Central memory CD8-positive, alpha-beta T cell (primary cell): ENCODE measurements at regions not wholly inside any gene's neighbourhood (a gene's known extent, or its start where the extent isn't known, plus 50 kb on each side); places are given as distances from the start of the nearest gene placed in this dataset.

Experiments used
- ATAC-seq: fragments of 150-1000 bp; cut with Tn5 transposase; replicated peaks from 2 replicates; pipeline ENCODE4 v1.10.0; 2022; ENCODE audit warnings: mild to moderate bottlenecking, moderate FRiP score, moderate number of reproducible peaks; ENCODE audit not compliant: poor library complexity, severe bottlenecking; ENCODE audit errors: extremely low read depth
- DNase-seq, 2 donors: peaks; one replicate each; pipeline ENCODE4 v3.0.0; 2021; ENCODE audit warnings: low spot score in 2 of 2
- H3K27ac Mint-ChIP-seq: one replicate; pipeline ENCODE4 v1.8.0; 2022; ENCODE audit warnings: low read depth, mild to moderate bottlenecking, moderate library complexity, mixed read lengths
- H3K27me3 Mint-ChIP-seq: one replicate; pipeline ENCODE4 v1.8.0; 2022; ENCODE audit warnings: mixed read lengths
- H3K36me3 Mint-ChIP-seq: one replicate; pipeline ENCODE4 v1.8.0; 2022; ENCODE audit warnings: mild to moderate bottlenecking, moderate library complexity, mixed read lengths; ENCODE audit not compliant: insufficient read depth
- H3K4me1 Mint-ChIP-seq: one replicate; pipeline ENCODE4 v1.8.0; 2022; ENCODE audit warnings: mixed read lengths
- H3K4me3 Mint-ChIP-seq: one replicate; pipeline ENCODE4 v1.8.0; 2022; ENCODE audit warnings: mild to moderate bottlenecking, moderate library complexity, mixed read lengths
- H3K9me3 Mint-ChIP-seq: one replicate; pipeline ENCODE4 v1.8.0; 2022; ENCODE audit warnings: mixed read lengths

- no peaks in the 10 kb centered on the region for H3K27me3 Mint-ChIP-seq
- ATAC-seq (no peak), DNase-seq (no peak)
- H3K9me3 Mint-ChIP-seq, result no peaks in the 10 kb centered on the region
- no peaks in the 10 kb centered on the region for H3K4me1 Mint-ChIP-seq
- peaks cover 1% of the 10 kb centered on the region for H3K36me3 Mint-ChIP-seq
- H3K27ac Mint-ChIP-seq, result no peak overlapping the region
- no peak overlapping the region for H3K4me3 Mint-ChIP-seq
Measured at GRCh38 chr21:28431022-28431421, 561.7 kb downstream of the LTN1 start.

DNA sequence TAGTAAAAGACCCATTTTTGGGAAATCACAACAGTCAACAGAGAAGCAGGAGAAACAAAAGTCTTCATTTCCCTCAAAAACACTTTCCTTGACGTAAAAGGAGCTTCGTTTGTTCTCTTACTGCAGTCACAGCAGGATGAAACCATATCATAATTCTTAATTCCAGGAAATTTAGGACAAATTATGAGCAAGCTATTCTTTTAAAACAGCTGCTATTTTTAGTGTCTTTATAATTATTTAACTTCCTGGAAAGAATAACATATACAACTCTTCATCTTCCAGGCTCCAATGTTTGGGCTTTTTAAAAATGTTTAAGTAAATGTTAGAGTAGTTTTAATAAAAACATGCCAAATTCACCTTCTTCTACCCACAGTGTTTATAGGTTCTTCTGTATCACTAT, 563.5 kb downstream of the LTN1 start:
- ATAC-seq, result no peak

GRCh38 chr21:28427394-28428022, 565.2 kb downstream of the LTN1 start:
- Mint-ChIP-seq H3K4me1 (no peaks in the 10 kb centered on the region), H3K4me3 (no peak overlapping the region), H3K27ac (no peak overlapping the region), H3K9me3 (no peaks in the 10 kb centered on the region), H3K27me3 (no peaks in the 10 kb centered on the region), H3K36me3 (peaks cover 1% of the 10 kb centered on the region)
- ATAC-seq, result no peak
- DNase-seq, result no peak

More for the DNA sequence above, 563.5 kb downstream of the LTN1 start:
- no peaks in the 10 kb centered on the region for H3K4me1 Mint-ChIP-seq
- no peaks in the 10 kb centered on the region for H3K27me3 Mint-ChIP-seq
- H3K4me3 Mint-ChIP-seq, result no peak overlapping the region
- DNase-seq, result no peak
- H3K27ac Mint-ChIP-seq, result no peak overlapping the region
- H3K36me3 Mint-ChIP-seq, result peaks cover 1% of the 10 kb centered on the region
- no peaks in the 10 kb centered on the region for H3K9me3 Mint-ChIP-seq

- Mint-ChIP-seq H3K36me3 (peaks cover 1% of the 10 kb centered on the region), H3K9me3 (no peaks in the 10 kb centered on the region), H3K4me1 (no peaks in the 10 kb centered on the region), H3K27ac (no peak overlapping the region), H3K27me3 (no peaks in the 10 kb centered on the region), H3K4me3 (no peak overlapping the region)
- no peak for DNase-seq
- no peak for ATAC-seq
Measured at GRCh38 chr21:28426545-28426944, 566.1 kb downstream of the LTN1 start.

GRCh38 chr21:28423521-28424190, 569.0 kb downstream of the LTN1 start:
- H3K4me1 Mint-ChIP-seq, result no peaks in the 10 kb centered on the region

GRCh38 chr21:28421716-28422524, 570.8 kb downstream of the LTN1 start:
- DNase-seq, result no peak
- Mint-ChIP-seq H3K36me3 (no peaks in the 10 kb centered on the region), H3K4me3 (no peak overlapping the region), H3K27ac (no peak overlapping the region), H3K9me3 (no peaks in the 10 kb centered on the region), H3K27me3 (no peaks in the 10 kb centered on the region), H3K4me1 (no peaks in the 10 kb centered on the region)
- ATAC-seq, result no peak

More at GRCh38 chr21:28423521-28424190, 569.0 kb downstream of the LTN1 start:
- DNase-seq (no peak), ATAC-seq (no peak)
- Mint-ChIP-seq H3K36me3 (peaks cover 1% of the 10 kb centered on the region), H3K4me3 (no peak overlapping the region), H3K27ac (no peak overlapping the region), H3K9me3 (no peaks in the 10 kb centered on the region), H3K27me3 (no peaks in the 10 kb centered on the region)

GRCh38 chr21:28419811-28420210, 572.9 kb downstream of the LTN1 start:
- Mint-ChIP-seq H3K27me3 (no peaks in the 10 kb centered on the region), H3K36me3 (no peaks in the 10 kb centered on the region), H3K4me3 (no peak overlapping the region), H3K9me3 (no peaks in the 10 kb centered on the region), H3K4me1 (no peaks in the 10 kb centered on the region), H3K27ac (no peak overlapping the region)
- DNase-seq, result no peak
- ATAC-seq, result no peak

GRCh38 chr21:28418726-28419514, 573.8 kb downstream of the LTN1 start:
- Mint-ChIP-seq H3K4me1 (no peaks in the 10 kb centered on the region), H3K4me3 (no peak overlapping the region), H3K27me3 (no peaks in the 10 kb centered on the region), H3K27ac (no peak overlapping the region), H3K36me3 (no peaks in the 10 kb centered on the region), H3K9me3 (no peaks in the 10 kb centered on the region)
- DNase-seq (no peak), ATAC-seq (no peak)

- H3K36me3 Mint-ChIP-seq, result no peaks in the 10 kb centered on the region
- no peaks in the 10 kb centered on the region for H3K9me3 Mint-ChIP-seq
- no peaks in the 10 kb centered on the region for H3K4me1 Mint-ChIP-seq
- H3K27ac Mint-ChIP-seq, result no peak overlapping the region
- ATAC-seq (no peak), DNase-seq (no peak)
- H3K4me3 Mint-ChIP-seq, result no peak overlapping the region
- no peaks in the 10 kb centered on the region for H3K27me3 Mint-ChIP-seq
Measured at GRCh38 chr21:28410256-28410655, 582.4 kb downstream of the LTN1 start.

DNA sequence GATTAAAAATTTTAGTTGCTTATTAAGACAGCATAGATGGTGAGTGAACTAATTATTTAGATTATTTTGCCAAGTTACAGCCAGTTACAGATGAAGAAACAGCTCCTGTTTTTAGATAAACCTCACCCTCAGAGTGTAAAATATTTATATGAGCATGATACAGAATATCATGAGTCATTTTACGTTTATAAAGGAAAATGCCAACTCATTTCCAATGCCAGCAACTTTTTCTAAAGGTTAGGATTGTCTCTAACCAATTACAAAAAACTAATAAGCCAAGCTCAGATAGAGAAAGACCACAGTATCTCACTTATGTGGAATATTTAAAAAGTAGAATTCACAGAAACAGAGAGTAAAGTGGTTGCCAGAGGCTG, 590.1 kb downstream of the LTN1 start:
- Mint-ChIP-seq H3K36me3 (no peaks in the 10 kb centered on the region), H3K4me3 (no peak overlapping the region), H3K9me3 (peaks cover 3% of the 10 kb centered on the region), H3K27me3 (no peaks in the 10 kb centered on the region), H3K27ac (no peak overlapping the region), H3K4me1 (no peaks in the 10 kb centered on the region)
- ATAC-seq (no peak), DNase-seq (no peak)

GRCh38 chr21:28397040-28397439, 595.6 kb downstream of the LTN1 start:
- Mint-ChIP-seq H3K9me3 (peaks cover 6% of the 10 kb centered on the region), H3K4me1 (no peaks in the 10 kb centered on the region), H3K27ac (no peak overlapping the region), H3K36me3 (no peaks in the 10 kb centered on the region), H3K27me3 (no peaks in the 10 kb centered on the region), H3K4me3 (no peak overlapping the region)
- ATAC-seq (no peak), DNase-seq (no peak)

DNA sequence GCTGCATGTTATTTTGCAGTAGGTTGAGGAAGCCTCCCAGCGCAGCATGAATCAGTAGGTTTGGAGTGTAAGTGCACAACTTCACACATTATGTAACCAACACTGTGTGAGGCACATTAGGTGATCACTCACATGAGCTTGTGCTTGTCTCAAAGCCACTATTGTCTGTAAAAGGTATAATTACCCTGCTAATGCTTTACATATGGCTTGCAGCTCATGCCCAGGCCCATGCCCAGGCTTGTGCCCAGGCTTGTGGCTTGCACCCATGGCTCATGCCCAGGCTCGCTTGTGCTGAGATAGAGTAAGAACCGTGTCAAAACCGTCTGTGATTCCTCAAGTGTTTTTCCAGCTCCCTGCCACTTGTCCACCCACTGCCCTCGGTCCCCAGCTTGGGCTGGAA, 596.3 kb downstream of the LTN1 start:
- Mint-ChIP-seq H3K27me3 (no peaks in the 10 kb centered on the region), H3K4me1 (no peaks in the 10 kb centered on the region), H3K9me3 (peaks cover 6% of the 10 kb centered on the region), H3K36me3 (no peaks in the 10 kb centered on the region), H3K27ac (no peak overlapping the region), H3K4me3 (no peak overlapping the region)
- no peak for DNase-seq
- no peak for ATAC-seq
